Activated T-cell treated with anti-CD3 and anti-CD28 coated beads, Interleukin-2, amount 50 U/mL, for 48 hours (primary cell): ENCODE measurements at regions not wholly inside any gene's neighbourhood (a gene's known extent, or its start where the extent isn't known, plus 50 kb on each side); places are given as distances from the start of the nearest gene placed in this dataset.
"Not testable (repeated sequence)": the region's sequence is repeated elsewhere in the genome, so short reads cannot be mapped to it uniquely, and the experiment has no call there.

ENCODE experiments used
- DNase-seq, 2 experiments: peaks; one replicate each; pipeline ENCODE4 v3.0.0-alpha.2; 2020

- DNase-seq, result no peak
Measured at GRCh38 chr1:187928696-187929095, 1099.9 kb downstream of the PLA2G4A start.

DNA sequence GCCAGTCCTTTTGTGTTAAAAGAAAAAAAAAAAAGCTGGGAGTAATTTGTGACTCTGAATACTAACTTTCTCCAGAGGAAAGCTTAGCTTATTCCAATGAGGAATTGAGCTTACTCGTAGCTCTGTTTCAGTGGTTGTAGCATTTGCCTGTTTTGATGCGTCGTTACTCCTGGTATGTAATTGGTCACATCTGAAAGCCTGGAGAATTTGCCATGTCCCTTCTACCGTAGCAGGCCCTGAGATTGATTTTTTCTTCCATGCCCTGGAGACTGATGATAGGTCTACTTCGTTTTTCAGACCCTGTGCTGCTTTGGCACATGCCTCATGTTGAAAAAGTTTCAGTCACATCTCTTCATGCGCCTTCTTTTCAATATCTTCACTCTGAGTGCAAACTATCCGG is 1103.0 kb downstream of the PLA2G4A start:
- no peak for DNase-seq

DNA sequence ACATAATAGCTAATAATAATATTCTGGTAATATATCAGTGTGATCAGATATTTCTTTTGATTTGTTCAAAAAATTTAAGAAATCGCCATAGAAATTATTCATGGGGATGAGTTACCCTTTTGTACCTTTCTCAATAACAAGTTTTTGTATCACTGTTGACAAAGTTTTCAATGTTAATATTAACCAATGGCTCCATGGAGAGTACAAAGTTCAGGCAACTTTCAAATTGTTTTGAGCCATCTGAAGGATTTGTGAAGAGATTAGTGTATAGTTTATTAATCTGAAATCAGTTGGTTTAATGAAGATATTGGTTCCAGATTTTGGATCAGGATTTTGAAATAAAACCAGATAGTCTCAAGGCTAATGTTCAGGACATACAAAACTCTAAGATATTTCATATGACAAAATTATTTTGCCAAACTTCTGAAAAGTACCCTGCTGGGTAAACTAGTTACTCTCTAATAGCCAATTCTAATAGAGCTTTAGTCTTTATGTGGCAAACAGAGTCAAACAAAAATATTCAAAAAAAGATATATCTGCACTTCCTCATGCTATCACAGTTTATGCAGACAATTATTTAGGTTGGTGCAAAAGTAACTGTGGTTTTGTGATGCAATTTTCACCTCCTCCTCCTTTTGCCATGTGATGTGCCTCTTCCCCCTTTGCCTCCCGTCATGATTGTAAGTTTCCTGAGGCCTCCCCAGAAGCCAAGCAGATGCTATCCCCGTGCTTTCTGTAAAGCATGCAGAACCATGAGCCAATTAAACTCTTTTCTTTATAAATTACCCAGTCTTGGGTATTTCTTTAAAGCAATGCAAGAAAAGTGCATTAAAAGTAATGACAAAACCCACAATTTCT is 1105.0 kb downstream of the PLA2G4A start:
- no peak for DNase-seq

DNA sequence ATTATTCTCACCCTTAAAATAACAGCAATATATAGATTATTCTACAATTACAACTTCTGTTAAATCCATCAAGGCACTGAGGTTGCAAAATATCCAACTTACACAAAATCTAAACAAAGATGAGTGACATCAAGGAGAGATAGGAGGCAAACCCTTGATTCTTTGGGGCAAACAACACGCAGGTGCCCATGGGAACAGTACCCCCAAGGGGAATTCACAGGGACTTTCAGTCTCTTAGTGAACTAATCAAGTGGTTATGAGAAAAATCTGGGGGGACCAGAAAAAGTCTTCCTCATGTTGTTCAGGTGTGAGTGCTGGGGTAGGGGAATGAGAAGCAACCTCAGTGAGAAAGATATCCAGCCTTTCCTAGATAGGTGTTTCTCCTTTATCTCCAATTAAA is 1107.9 kb downstream of the PLA2G4A start:
- no peak for DNase-seq

GRCh38 chr1:187938092-187938491 is 1109.3 kb downstream of the PLA2G4A start:
- no peak for DNase-seq

- no peak for DNase-seq
Measured at GRCh38 chr1:187942986-187943385, 1114.2 kb downstream of the PLA2G4A start.

- no peak for DNase-seq
Measured at GRCh38 chr1:187943606-187944403, 1115.1 kb downstream of the PLA2G4A start.

DNA sequence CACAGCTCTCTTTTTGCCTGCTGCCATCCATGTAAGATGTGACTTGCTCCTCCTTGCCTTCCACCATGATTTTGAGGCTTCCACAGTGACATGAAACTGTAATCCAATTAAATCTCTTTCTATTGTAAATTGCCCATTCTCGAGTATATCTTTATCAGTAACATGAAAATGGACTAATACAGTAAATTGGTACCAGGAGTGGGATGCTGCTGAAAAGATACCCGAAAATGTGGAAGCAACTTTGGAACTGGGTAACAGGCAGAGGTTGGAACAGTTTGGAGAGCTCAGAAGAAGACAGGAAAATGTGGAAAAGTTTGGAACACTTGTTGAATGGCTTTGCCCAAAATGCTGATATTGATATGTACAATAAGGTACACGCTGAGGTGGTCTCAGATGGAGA is 1117.9 kb downstream of the PLA2G4A start:
- DNase-seq, result not testable (repeated sequence)

DNA sequence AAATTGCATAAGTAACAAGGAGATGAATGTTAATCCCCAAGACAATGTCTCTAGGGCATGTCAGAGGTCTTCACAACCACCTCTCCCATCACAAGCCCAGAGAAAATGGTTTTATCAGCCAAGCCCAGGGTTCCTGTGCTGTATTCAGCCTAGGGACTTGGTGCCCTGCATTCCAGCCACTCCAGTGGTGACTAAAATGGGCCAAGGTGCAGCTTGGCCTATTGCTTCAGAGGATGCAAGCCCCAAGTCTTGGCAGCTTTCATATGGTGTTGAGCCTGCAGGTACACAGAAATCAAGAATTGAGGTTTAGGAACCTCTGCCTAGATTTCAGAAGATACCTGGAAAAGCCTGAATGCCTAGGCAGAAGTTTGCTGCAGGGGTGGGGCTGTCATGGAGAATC is 1118.6 kb downstream of the PLA2G4A start:
- no peak for DNase-seq

- no peak for DNase-seq
Measured at GRCh38 chr1:187948170-187948794, 1119.5 kb downstream of the PLA2G4A start.

DNA sequence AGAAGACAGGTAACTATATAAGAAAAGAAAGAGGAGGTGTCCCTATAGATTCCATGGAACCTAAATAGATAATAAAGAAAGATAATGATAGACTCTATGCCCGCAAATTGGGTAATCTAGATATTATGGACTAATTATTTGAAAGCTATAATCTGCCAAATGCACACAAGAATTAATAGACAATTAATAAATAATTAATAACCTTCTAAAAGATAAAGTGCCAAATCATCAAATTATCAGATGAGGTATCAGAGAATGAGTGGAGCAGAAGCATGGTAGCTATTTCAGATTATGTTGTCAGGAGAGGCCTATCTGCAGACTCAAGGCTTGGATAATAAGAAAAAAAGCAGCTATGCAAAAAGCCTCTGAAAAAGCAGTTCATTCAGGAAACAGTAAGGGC is 1120.8 kb downstream of the PLA2G4A start:
- no peak for DNase-seq

GRCh38 chr1:187951817-187952216 is 1123.1 kb downstream of the PLA2G4A start:
- DNase-seq, result no peak

- no peak for DNase-seq
Measured at GRCh38 chr1:187952446-187952845, 1123.7 kb downstream of the PLA2G4A start.

- no peak for DNase-seq
Measured at GRCh38 chr1:187956975-187957374, 1128.2 kb downstream of the PLA2G4A start.

DNA sequence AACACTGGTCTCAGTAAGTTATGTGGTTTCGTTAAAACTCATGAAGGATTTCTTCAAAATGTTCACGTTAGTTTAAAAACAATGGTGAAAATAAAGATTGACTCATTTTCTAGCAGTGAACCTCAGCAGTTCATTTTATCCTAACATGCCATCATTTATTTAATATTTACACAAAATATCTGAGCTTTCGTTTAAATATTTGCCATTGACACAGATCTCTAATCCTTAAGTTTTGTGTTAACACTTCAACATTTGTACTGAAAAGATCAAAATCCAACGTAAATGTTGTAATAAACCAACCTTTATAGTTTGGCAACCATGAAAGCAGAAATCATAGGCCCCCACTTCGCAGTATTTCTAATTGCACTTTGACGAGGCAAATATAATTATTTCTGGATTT is 1129.5 kb downstream of the PLA2G4A start:
- DNase-seq, result no peak

DNA sequence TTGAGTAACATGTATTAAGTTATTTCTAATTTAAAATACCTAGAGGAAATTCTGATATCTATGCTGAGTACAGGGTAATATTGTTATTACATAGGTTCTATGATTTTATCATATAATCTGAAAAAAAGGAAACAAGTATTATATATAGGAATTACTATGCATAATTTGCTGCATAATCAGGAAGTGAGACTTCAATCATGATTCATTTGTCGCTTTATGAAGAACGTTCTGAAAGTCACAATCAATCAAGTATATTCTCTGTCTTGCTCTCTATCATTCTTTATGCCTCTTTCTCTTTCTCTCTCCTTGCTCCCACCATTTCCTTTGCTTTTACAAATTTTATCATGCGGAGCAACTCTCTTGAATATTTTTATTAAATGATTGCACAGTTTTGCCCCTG is 1130.3 kb downstream of the PLA2G4A start:
- no peak for DNase-seq

DNA sequence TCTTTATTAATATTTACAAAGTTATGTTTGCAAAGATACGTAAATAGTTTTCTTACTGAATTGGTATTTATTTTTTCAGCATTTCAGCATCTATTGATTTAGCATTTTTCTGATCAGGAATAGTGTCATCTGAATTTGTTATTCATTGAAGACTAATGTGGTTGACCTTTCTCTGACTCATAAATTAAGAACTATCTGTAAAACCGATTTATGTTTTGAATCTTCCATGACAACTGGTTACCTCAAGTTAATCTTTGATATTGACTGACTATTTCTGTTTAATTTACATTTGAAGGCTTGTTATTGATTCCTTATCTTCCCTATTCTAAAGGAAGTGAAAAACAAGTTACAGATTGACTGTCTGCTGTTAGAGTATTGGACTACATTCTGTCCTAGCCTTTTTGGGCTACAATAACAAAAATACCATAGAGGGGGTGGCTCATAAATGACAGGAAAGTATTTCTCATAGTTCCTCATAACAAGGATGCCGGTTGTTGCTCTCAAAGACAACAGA is 1131.4 kb downstream of the PLA2G4A start:
- no peak for DNase-seq

- no peak for DNase-seq
Measured at GRCh38 chr1:187961895-187962294, 1133.1 kb downstream of the PLA2G4A start.

- no peak for DNase-seq
Measured at GRCh38 chr1:187971851-187972250, 1143.1 kb downstream of the PLA2G4A start.

DNA sequence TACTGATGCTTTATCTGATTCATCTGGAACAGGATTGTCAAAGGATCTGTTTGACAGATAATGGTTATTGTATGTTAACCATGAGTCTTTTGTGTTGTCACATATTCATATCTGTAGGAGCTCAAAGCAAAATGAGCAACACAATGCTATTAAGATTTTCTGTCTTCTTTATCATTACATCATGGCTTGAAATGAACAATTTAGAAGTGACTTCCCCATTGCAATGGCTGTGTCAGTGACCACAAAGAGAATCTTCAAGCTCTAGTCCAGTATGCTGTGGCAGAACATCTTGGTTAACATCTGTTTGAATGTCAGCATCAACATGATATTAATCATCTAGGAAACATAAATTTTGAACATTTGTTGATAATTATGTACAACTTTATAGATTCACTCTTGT is 1148.5 kb downstream of the PLA2G4A start:
- DNase-seq, result no peak

DNA sequence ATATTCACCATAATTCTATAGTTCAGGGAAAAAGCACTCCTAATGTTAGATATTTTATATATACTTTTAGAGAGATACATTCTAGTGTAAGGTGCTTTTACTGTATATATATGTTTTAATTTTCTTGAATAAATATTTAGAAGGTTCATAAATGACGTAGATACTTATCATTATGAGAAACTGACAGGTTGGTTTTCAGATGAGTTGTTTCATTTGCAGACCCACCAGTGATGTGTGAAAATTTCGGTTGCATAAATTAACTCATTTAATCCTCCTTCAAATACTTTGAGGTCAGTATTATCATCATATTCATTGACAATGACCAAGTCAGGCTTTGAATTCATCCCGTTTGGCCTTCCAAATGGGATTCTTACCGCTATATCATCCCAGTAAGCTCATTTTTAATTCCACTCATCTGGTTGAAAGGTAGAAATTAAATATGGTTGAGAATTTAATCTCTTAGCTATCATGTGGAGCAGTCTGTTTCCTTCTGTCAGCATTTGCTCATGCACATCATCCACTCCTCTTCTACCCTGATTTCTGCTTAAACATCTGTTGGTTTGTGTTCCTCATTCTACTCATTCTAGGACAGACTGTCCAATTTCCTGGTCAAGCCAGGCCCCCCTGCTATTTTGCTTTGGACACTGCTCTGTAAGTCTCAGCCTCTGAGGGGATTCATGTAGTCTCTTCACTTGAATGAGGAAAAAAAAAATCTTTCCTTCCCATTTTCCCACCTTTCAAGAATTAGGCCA is 1156.6 kb downstream of the PLA2G4A start:
- no peak for DNase-seq

- DNase-seq, result no peak
Measured at GRCh38 chr1:187985897-187986654, 1157.3 kb downstream of the PLA2G4A start.
